ENCODE measurements at regions not wholly inside any gene's neighbourhood (a gene's known extent, or its start where the extent isn't known, plus 50 kb on each side); places are given as distances from the start of the nearest gene placed in this dataset.

DNA sequence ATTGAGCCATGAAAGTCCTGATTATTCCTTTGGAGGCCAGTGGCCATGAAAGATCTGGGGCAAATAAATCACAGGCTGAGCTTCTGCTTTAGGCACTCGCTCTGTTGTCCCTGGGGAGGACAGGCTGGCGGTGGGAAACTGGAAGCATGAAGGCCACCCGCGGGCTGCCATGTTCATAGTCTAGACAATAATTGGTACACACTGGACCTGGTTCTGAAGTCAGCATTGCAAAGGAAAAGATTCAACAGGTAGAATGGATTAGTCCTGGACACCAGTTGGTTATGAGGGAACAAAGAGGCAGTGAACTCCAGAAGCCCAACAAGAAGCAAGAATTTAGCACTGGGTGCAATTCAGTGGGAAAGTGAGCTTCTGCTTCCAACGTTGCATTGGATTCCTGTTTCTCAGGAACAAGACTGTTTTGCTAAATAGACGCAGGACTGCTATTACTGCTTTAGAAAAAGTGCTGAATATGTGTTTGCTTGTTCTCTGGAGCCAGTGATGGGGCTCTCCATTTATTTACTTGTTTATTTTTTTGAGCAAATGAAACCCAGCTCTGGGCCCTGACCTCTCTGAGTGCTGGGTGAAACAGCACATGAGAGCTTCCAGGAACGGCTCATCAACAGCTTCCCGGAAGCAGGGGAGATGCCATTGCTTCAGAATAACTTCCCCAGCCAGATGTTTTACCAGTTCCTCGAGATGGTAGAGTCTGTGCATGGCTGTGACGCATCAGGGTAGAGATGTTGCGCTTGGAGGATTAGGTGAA, 336.4 kb downstream of the ZNF536 start:
- DNase-seq (ENCODE audit: low read depth in 2 of 2), result no peak

DNA sequence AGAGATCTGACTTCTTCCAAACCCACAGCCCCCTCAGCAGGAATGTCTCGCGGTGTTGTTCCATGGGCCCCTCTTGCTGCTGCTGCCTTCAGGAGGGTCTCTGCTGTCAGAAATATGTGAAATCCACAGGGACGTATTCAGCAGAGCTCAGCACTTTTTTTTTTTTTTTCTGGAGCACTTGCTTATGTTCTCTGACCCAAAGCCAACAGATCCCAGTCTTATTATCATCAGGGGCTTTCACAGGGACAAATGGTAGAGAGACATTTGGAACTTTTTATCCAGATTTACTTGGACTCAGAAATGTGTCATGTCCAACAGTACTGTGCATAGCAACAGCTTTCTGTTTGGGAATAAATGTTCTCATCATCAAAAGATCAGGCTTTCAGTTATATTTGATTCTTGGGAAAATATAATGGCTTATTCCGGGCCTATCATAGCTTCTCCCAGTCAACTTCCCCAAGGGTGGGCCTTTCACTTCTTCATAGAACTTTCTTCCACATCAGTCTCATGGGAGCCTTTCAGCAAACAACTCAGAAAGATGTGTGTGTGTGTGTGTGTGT, 332.7 kb downstream of the ZNF536 start:
- no peak for DNase-seq (ENCODE audit: low read depth in 2 of 2)

DNA sequence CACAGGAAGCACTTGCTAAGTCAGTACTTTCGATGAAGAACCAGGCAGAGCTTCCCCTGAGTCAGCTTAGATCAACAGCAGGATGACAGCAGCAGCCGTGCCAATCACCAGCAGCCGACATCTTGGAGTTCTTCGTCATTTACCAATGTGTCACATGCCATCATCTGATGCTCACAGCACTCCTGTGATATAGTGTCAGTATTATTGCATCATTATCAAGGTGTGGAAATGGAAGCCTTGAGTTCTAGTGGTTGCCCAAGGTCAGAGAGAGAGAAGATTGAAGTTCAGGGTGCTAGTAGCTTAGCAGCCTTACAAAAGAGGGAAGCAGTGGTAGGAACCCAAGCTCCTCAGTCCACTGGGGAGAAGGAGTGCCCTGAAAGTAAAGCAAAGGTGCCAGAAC, 331.5 kb downstream of the ZNF536 start:
- no peak for DNase-seq (ENCODE audit: low read depth in 2 of 2)

DNA sequence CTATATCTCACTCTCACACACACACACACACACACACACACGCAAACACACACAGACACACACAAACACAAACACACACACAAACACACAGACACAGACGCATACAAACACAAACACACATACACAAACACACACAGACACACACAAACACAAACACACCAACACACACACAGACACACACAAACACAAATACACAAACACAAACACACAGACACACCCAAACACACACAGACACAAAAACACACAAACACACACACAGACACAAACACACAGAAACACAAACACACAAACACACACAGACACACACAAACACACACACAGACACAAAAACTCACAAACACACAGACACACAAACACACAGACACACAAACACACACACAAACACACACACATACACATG, 329.0 kb downstream of the ZNF536 start:
- DNase-seq (ENCODE audit: low read depth in 2 of 2), result no peak

DNA sequence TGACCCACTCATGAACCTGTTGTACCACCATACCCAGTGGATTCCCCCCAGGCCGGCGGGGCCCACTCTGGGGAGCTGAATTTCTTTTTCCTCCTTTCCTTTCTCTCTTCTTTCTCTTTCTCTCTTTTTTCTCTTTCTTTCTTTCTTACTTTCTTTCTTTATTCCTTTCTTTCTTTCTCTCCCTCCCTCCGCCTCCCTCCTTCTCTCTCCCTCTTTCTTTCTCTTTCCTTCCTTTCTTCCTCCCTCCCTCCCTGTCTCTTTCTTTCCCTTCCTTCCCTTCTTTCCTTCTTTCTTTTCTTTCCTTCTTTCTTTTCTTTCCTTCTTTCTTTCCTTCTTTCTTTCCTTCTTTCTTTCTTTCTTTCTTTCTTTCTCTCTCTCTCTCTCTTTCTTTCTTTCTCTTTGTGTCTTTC, 327.7 kb downstream of the ZNF536 start:
- no peak for DNase-seq (ENCODE audit: low read depth in 2 of 2)

DNA sequence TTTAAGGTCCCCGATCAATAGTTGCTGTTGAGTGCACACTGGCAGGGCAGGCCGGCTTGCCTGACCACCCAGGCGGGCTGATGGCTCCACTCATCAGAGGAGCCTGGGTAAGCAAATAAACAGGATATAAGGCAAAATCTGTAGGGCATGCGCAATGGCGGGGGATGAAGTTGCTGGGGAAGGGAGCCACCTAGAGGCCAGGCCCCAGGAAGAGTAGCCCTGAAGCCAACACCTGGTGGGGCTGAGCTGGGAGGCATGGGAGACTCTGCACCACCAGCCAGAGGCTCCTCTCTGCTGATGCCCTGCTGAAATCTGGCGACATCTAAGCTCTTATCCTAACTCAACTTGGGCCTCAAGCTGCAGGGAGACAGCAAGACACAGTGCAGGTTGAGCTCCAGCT, 324.3 kb downstream of the ZNF536 start:
- no peak for DNase-seq (ENCODE audit: low read depth in 2 of 2)

DNA sequence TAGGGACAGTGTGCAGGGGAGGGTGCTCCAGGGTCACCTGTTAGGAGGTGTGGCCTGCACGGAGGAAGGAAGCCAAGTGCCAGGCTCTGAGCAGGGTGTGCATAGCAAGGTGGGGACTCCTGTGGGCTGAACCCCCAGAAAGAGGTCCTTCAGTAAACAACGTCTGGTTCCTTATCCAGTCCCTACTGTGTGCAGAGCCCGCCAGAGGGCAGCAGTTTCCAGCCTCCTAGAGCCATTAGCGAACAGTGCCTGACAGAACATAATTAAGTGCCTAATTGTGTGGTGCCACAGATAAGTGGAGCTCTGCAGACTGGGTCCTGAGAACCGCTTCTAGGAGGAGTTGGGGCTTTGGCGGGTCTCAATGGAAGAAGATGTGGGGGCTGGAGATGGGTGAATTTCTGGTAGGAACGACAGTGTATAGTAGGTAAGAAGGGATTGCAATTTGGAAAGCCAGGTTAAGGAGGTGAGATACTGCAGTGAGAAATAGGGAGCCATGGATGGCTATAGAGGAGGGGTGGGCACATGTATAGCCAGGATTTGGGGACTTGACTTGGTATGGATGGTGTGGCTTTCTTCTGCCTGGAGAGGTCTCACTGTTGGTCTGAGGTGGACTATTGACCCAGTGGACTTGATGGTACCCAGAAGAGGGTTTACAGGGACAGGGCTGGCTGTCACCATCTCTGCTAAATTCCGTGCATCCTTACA, 323.1 kb downstream of the ZNF536 start:
- DNase-seq (ENCODE audit: low read depth in 2 of 2), result no peak

GRCh38 chr19:30694156-30694755, 322.1 kb downstream of the ZNF536 start:
- no peak for DNase-seq (ENCODE audit: low read depth in 2 of 2)

DNA sequence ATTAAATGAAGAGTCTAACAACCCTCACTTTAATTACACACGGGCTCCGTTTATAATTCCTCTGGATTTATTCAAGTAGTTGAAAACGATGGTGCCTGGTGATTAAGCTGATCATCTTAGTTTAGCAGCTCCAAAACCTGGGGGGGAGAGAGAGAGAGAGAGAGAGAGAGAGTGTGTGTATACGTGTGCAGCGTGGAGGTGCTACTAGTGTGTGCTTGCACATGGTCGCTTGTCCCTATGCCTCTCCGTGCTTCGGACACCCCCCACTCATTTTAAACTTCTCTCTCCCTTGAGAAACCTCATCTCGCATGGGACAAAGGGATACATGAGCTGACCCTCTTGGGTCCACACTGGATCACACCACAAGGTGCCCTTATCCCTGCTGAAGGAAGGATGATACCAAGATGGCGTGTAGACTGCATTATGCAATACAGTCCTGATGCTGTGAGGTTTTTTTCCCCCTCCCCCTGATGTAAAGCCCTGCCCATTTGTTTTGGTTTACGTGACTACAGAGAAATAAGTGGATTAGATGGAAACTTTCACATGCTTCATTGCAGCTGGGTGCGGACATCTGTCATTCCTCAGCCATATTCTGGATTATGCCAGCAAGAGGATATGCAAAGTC, 320.8 kb downstream of the ZNF536 start:
- DNase-seq (ENCODE audit: low read depth in 2 of 2), result no peak

GRCh38 chr19:30692181-30692811, 320.1 kb downstream of the ZNF536 start:
- DNase-seq (ENCODE audit: low read depth in 2 of 2), result peak; percentile 46 to 59

GRCh38 chr19:30691819-30692166, 319.6 kb downstream of the ZNF536 start:
- no peak for DNase-seq (ENCODE audit: low read depth in 2 of 2)

GRCh38 chr19:30690935-30691818, 319.0 kb downstream of the ZNF536 start:
- DNase-seq (ENCODE audit: low read depth in 2 of 2), result no peak

GRCh38 chr19:30690525-30690924, 318.3 kb downstream of the ZNF536 start:
- DNase-seq (ENCODE audit: low read depth in 2 of 2), result no peak

DNA sequence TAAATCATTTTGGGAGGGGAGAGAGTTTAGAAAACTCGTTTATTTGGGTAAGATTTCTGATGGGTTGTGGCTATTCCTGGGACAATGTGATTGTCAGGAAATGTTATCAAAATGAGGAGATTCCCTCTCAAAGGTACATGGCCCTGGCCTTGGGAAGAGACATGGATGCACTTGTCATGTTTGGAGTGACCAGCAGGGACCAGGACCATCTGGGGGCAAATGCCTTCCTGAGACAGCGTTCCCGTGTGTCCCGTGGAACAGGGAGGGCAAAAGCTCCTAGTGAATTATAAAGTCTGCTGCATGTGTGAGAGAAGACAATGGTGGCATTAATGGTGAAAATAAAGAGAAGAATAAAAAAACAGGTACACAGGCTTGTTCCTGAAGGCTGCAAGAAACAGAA, 317.3 kb downstream of the ZNF536 start:
- no peak for DNase-seq (ENCODE audit: low read depth in 2 of 2)

DNA sequence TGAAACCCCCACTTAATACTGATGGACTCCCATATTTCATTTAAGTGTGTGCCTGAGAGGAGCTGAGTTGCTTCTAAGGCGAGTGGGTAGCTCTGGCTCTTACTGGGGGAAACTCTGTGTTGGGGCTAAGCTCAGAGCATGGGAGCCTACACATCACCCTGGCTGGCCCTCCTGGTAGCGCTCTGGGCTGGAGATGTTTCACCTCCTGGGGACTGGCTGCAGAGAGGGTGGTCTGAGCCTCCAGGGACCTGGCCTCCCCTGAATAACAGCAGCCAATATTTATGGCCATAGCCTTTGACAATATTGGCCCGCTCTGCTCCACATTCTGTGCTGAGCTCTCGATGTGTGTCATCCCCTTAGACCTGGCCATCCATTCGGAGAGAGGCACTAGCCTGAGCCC, 316.5 kb downstream of the ZNF536 start:
- no peak for DNase-seq (ENCODE audit: low read depth in 2 of 2)

- no peak for DNase-seq (ENCODE audit: low read depth in 2 of 2)
These were observed 314.8 kb downstream of the ZNF536 start for GRCh38 chr19:30686826-30687566.

- DNase-seq (ENCODE audit: low read depth in 2 of 2), result no peak
These were observed 314.1 kb downstream of the ZNF536 start for GRCh38 chr19:30686176-30686820.

GRCh38 chr19:30685426-30686000, 313.3 kb downstream of the ZNF536 start:
- DNase-seq (ENCODE audit: low read depth in 2 of 2), result no peak

- DNase-seq (ENCODE audit: low read depth in 2 of 2), result no peak
These were observed 312.4 kb downstream of the ZNF536 start for GRCh38 chr19:30684613-30685012.

Data from fibroblast of skin of left biceps (primary cell).